ENCODE measurements at regions not wholly inside any gene's neighbourhood (a gene's known extent, or its start where the extent isn't known, plus 50 kb on each side); places are given as distances from the start of the nearest gene placed in this dataset.

DNA sequence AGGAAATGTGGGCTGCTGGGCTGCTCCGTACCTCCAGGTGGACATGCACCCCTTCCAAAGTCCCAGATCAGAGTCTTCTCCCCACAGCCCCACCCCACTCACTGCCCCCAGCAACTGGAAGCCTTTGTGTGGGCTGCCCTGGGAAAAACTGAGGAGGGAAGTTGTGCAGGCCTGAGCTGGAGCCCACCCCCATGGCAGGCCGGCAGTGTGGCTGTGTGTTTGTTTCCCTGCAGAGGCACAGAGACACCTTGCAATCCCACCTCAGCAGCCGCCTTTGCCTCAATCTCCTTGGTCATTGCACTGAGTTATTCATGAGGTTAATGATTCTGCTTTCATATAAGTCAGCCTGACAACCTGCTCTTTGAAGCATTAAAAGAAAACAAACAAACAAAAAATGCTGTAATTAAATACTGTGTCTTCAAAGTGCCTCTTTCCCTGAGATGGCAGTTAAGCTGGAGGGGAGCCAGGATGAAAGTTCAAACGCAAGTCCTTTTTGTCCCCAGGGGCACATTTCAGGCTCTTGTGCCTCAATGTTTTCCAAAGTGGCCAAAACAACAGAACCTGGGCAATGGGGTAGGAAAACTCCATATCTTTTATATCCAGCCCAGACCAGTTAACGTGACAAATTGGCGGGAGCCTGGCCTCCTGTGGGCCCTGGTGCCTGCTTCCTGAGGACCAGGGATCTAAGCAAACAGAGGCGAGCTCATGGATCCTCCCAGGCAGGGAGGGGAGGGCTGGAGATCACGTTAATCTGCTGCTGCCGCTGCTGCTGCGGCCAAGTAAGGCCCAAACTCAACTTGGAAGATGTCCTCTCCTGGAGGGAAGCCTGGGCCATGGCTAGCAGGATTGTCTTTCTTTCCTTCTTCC is 51.9 kb upstream of the TSPAN11 start:
- DNase-seq (ENCODE audit: low read depth) = no peak
- Mint-ChIP-seq H3K4me1 (ENCODE audit: low read depth, unreplicated experiment) (no peaks in the 10 kb centered on the region), H3K36me3 (ENCODE audit: low read depth, unreplicated experiment) (no peaks in the 10 kb centered on the region), H3K4me3 (ENCODE audit: unreplicated experiment) (no peak overlapping the region), H3K9me3 (ENCODE audit: unreplicated experiment) (peaks cover 7% of the 10 kb centered on the region), H3K27ac (ENCODE audit: unreplicated experiment) (peak overlapping the region; percentile 11), H3K27me3 (ENCODE audit: low read depth, unreplicated experiment) (peaks cover 47% of the 10 kb centered on the region)
- H3K4me2 ChIP-seq (ENCODE audit: low read length) = no peak overlapping the region
- H3K4me3 ChIP-seq (ENCODE audit: insufficient read depth, low read depth, low read length) = no peak overlapping the region
- H2AFZ ChIP-seq (ENCODE audit: low read depth, low read length) = no peak overlapping the region
- H3K27me3 ChIP-seq (ENCODE audit: insufficient read depth, low read length) = peaks cover 9% of the 10 kb centered on the region
- H3K9me3 ChIP-seq (ENCODE audit: insufficient read depth, low read depth, low read length) = no peaks in the 10 kb centered on the region
- TF ChIP-seq EZH2 (IDR thresholded peaks at IDR 0.05; ENCODE audit: insufficient read depth, low read length) = no peak
- TF ChIP-seq, protein P1, sequence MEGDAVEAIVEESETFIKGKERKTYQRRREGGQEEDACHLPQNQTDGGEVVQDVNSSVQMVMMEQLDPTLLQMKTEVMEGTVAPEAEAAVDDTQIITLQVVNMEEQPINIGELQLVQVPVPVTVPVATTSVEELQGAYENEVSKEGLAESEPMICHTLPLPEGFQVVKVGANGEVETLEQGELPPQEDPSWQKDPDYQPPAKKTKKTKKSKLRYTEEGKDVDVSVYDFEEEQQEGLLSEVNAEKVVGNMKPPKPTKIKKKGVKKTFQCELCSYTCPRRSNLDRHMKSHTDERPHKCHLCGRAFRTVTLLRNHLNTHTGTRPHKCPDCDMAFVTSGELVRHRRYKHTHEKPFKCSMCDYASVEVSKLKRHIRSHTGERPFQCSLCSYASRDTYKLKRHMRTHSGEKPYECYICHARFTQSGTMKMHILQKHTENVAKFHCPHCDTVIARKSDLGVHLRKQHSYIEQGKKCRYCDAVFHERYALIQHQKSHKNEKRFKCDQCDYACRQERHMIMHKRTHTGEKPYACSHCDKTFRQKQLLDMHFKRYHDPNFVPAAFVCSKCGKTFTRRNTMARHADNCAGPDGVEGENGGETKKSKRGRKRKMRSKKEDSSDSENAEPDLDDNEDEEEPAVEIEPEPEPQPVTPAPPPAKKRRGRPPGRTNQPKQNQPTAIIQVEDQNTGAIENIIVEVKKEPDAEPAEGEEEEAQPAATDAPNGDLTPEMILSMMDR (IDR thresholded peaks at IDR 0.05; ENCODE audit: insufficient read depth, low read depth, low read length) = no peak
- no peaks in the 10 kb centered on the region for H3K79me2 ChIP-seq (ENCODE audit: insufficient read depth, low read length)
- no peak for FAIRE-seq
- no peaks in the 10 kb centered on the region for H3K4me1 ChIP-seq (ENCODE audit: insufficient read depth, low read length)
- no peak overlapping the region for H3K9ac ChIP-seq (ENCODE audit: low read length)
- no peak overlapping the region for H3K27ac ChIP-seq (ENCODE audit: low read depth, low read length)
- no peaks in the 10 kb centered on the region for H4K20me1 ChIP-seq (ENCODE audit: insufficient read depth, low read length)
- H3K36me3 ChIP-seq (ENCODE audit: insufficient read depth, low read length) = no peaks in the 10 kb centered on the region

DNA sequence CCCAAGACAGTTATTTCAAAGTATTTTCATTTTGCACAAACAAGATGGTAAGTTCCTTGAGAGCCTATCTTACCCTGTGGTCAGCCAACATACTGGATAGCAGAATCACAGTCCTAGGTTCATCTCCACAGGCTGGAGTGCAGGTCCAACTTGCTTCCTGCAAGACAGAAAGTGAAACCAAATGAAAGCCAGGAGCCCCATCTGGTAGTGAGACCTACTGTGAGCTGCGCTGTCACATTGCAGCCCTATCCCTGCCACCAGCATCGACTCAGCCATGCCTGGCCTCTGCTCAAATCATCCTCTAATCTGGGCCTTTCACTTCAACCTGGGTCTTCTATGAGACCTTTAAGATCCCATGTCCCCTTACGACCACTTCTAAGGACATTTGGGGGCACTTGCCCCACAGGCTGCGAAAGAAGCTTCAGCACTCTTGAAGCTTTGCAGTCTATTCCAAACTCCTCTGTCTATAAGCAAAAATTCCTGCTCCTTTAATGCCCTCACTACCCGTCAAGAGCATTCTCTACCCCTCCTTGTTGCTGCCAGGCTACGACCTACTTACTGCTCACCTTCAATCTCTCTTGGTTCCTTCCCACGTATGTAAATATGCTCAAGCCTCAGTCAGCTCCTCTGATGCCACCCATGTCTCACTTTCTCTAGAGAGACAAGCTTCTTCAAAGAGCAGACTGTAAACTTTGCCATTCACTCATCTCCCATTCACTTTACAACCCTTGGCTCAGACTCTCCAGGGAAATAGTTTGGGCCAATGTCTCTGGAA is 55.9 kb upstream of the TSPAN11 start:
- no peaks in the 10 kb centered on the region for H3K9me3 ChIP-seq (ENCODE audit: insufficient read depth, low read depth, low read length)
- no peaks in the 10 kb centered on the region for H3K4me1 ChIP-seq (ENCODE audit: insufficient read depth, low read length)
- Mint-ChIP-seq H3K27me3 (ENCODE audit: low read depth, unreplicated experiment) (peaks cover 21% of the 10 kb centered on the region), H3K27ac (ENCODE audit: unreplicated experiment) (no peak overlapping the region), H3K4me3 (ENCODE audit: unreplicated experiment) (no peak overlapping the region), H3K4me1 (ENCODE audit: low read depth, unreplicated experiment) (no peaks in the 10 kb centered on the region), H3K9me3 (ENCODE audit: unreplicated experiment) (peaks cover 7% of the 10 kb centered on the region), H3K36me3 (ENCODE audit: low read depth, unreplicated experiment) (no peaks in the 10 kb centered on the region)
- no peak for TF ChIP-seq EZH2 (IDR thresholded peaks at IDR 0.05; ENCODE audit: insufficient read depth, low read length)
- TF ChIP-seq, protein P1 (IDR thresholded peaks at IDR 0.05; ENCODE audit: insufficient read depth, low read depth, low read length) = no peak
- no peak overlapping the region for H3K4me3 ChIP-seq (ENCODE audit: insufficient read depth, low read depth, low read length)
- H3K27me3 ChIP-seq (ENCODE audit: insufficient read depth, low read length) = peaks cover 2% of the 10 kb centered on the region
- no peak overlapping the region for H3K27ac ChIP-seq (ENCODE audit: low read depth, low read length)
- H2AFZ ChIP-seq (ENCODE audit: low read depth, low read length) = no peak overlapping the region
- no peak overlapping the region for H3K4me2 ChIP-seq (ENCODE audit: low read length)
- H4K20me1 ChIP-seq (ENCODE audit: insufficient read depth, low read length) = no peaks in the 10 kb centered on the region
- no peaks in the 10 kb centered on the region for H3K36me3 ChIP-seq (ENCODE audit: insufficient read depth, low read length)
- H3K79me2 ChIP-seq (ENCODE audit: insufficient read depth, low read length) = no peaks in the 10 kb centered on the region
- no peak for DNase-seq (ENCODE audit: low read depth)
- H3K9ac ChIP-seq (ENCODE audit: low read length) = no peak overlapping the region
- FAIRE-seq = no peak
